ENCODE measurements at regions not wholly inside any gene's neighbourhood (a gene's known extent, or its start where the extent isn't known, plus 50 kb on each side); places are given as distances from the start of the nearest gene placed in this dataset.

DNA sequence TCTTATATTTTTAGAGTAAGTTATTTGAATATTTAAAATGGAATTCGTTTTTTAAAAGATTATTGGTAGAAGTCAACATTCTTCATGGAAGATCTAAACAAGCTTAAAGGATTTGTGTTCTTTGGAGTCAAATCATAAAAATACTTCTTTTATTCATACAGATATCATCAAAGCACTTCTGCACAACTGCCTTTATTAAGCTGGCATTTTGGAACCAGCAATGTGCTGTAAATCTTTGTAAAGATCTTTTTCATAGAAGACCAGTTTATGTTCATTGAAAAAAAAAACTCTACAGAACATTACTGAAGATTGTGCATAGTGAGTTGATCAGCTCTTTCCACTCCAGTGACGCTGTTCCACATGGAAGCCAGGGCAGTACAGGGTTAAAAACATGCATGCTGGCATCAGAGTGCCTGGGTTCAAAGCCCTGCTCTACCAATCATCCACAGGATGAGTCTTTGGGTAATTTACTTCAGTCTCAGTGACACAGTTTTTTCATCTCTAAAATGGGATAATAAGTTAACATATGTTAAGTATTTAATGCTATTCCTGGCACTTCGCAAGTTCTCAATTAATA, 109.6 kb upstream of the SLC38A4 start:
- TF ChIP-seq, protein P1, sequence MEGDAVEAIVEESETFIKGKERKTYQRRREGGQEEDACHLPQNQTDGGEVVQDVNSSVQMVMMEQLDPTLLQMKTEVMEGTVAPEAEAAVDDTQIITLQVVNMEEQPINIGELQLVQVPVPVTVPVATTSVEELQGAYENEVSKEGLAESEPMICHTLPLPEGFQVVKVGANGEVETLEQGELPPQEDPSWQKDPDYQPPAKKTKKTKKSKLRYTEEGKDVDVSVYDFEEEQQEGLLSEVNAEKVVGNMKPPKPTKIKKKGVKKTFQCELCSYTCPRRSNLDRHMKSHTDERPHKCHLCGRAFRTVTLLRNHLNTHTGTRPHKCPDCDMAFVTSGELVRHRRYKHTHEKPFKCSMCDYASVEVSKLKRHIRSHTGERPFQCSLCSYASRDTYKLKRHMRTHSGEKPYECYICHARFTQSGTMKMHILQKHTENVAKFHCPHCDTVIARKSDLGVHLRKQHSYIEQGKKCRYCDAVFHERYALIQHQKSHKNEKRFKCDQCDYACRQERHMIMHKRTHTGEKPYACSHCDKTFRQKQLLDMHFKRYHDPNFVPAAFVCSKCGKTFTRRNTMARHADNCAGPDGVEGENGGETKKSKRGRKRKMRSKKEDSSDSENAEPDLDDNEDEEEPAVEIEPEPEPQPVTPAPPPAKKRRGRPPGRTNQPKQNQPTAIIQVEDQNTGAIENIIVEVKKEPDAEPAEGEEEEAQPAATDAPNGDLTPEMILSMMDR (conservative IDR thresholded peaks at IDR 0.05), result no peak
- no peak overlapping the region for H3K27ac ChIP-seq

DNA sequence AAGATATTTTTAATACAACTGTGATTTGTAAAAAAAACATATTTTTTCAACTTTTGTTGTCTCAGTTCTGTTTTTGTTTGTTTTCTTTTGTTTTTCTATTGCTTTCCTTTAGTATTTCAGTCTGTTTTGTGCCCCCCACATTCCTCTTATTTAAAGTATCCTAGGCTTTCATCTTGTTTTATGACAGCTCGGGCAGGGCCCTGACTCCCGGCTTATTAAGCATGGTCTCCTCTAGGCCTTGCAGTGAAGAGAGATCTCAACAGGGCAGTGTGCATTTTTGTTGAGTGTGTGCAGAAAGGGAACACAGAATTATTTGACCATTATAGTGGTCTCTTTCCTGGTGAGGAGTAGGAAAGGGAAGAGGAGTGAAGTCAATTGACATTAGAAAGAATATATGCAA, 110.2 kb upstream of the SLC38A4 start:
- no peak overlapping the region for H3K27ac ChIP-seq
- TF ChIP-seq, protein P1 (conservative IDR thresholded peaks at IDR 0.05), result no peak

DNA sequence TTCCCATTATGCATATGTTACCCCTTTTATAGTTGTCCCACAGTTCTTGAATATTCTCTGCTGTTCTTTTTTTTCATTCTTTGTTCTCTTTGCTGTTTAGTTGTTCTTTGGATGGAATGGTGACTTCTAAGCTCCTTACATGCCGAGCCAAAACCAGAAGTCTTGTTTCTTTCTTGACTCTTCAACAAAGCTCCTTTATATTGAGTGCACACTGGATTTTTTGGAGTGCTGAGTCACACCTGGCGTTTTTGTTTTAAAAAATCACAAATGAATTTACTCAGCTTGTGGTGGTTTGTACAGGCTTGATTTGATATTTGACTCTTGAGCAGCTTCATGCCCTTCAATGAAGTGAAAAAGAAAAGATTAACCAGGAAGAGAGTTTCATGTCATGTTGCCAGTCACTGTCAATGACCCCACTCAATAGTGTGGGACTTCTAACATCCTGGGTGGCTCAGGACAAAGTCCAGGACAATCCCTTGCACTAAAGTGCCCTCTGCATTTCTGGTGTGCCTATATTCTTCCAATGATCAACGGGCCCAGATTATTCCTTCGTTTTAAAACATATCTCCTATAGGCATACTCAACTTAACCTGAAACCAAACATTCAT, 112.4 kb upstream of the SLC38A4 start:
- TF ChIP-seq, protein P1 (conservative IDR thresholded peaks at IDR 0.05), result no peak

DNA sequence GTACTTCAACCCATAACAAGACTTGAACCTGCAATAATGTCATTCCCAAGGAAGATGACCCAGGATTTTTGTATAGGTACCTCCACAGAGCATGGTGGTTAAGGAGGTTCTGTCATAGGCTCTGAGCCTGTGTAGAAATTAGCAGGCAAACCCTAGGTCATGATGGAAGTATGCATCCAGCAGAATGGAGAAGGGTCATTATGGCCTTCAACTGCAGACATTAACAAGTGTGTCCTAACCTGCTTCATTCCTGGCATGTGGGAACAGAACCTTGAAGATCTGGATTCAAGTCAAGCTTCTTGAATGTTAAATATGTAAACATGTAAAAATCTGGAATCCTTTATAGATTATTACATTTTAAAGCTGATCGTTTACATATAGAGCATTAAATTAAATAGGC, 116.2 kb upstream of the SLC38A4 start:
- no peak overlapping the region for H3K27ac ChIP-seq
- TF ChIP-seq, protein P1 (conservative IDR thresholded peaks at IDR 0.05), result no peak

More for the DNA sequence above, 112.4 kb upstream of the SLC38A4 start:
- H3K27ac ChIP-seq, result no peak overlapping the region

DNA sequence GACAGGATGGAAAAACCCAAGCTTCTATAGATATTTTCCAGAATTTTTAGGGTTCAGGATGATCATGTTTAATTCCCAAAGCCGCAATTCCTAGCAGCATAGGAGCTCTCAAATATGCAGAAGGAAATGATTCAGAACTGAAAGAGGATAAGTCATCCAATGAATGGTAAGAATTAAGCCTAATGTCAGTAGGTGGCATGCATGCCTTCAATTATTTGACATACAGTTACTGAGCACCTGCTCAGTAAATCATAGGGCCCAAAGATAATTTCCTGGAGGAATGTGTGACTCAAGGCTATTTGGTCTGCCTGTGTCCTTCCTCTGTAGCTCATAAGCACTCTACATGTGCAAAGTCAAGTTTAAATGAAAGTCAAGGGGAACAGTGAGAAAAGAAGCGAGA, 116.8 kb upstream of the SLC38A4 start:
- no peak overlapping the region for H3K27ac ChIP-seq
- TF ChIP-seq, protein P1 (conservative IDR thresholded peaks at IDR 0.05), result no peak

DNA sequence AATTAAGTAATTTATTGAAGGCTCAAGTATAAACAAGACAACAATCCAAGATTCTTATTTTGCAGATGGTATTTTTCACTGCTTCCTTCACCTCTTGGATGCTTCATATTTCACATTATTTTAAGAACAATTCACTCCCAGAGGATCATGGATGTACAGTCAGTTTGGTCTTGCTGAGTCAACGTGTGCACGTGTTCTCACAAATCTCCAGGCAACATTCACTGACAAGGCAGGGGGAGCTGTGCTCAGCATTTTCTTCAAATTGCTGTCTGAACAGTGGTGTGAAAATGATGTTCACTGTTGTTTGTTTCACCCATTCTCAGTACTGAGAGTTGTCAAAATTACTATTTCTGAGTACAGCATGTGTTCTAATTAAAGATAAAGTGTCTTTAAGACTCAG, 118.3 kb upstream of the SLC38A4 start:
- TF ChIP-seq, protein P1 (conservative IDR thresholded peaks at IDR 0.05), result peak; percentile 45
- no peak overlapping the region for H3K27ac ChIP-seq

DNA sequence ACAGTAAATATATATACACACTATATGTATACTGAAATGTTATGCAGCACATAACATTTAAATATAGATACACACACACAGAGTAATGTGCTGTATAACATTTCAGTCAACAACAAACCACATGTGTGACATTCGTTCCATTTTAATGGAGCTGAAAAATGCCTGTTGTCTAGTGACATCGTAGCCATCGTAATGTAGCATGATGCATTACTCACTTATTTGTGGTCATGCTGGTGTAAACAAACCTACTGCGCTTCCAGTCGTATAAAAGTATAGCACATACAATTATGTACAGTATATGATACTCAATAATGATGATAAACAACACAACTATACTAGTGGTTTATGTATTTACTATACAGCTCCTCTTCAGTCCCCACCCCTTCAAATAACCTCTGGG, 119.0 kb upstream of the SLC38A4 start:
- no peak overlapping the region for H3K27ac ChIP-seq
- TF ChIP-seq, protein P1 (conservative IDR thresholded peaks at IDR 0.05), result no peak
